CD14-positive monocyte (primary cell): ENCODE measurements at regions not wholly inside any gene's neighbourhood (a gene's known extent, or its start where the extent isn't known, plus 50 kb on each side); places are given as distances from the start of the nearest gene placed in this dataset.

Experiments
- DNase-seq, 3 donors: peaks; one replicate each; pipeline ENCODE4 v3.0.0-alpha.2; 2011 to 2022
- H2AFZ ChIP-seq: 2 replicates; pipeline ENCODE4 v1.6.0; 2012; ENCODE audit warnings: mild to moderate bottlenecking, low read depth, low read length, inconsistent platforms; ENCODE audit not compliant: insufficient read depth, poor library complexity, severe bottlenecking
- H3K27ac ChIP-seq, 2 donors: 1 replicate in 1 of 2; 2 replicates in 1 of 2; pipeline ENCODE4 v1.5.1; 2012 to 2013; ENCODE audit warnings: low read length in 2 of 2, control low read depth in 1 of 2, inconsistent platforms in 1 of 2, low read depth in 1 of 2, mild to moderate bottlenecking in 1 of 2
- H3K27me3 ChIP-seq, 2 donors: one replicate each; pipeline versions ENCODE4 v1.6.0 to v1.6.1; 2011 to 2013; ENCODE audit warnings: low read length in 2 of 2; ENCODE audit not compliant: control insufficient read depth in 2 of 2, insufficient read depth in 2 of 2
- H3K36me3 ChIP-seq, 2 donors: replicated peaks in 1 of 2; 1 replicate in 1 of 2; 2 replicates in 1 of 2; pipeline versions ENCODE4 v1.5.1 to v1.6.1; 2012 to 2013; ENCODE audit warnings: low read length in 2 of 2, control low read depth in 1 of 2, inconsistent platforms in 1 of 2, mild to moderate bottlenecking in 1 of 2; ENCODE audit not compliant: insufficient read depth in 2 of 2, control insufficient read depth in 1 of 2
- H3K4me1 ChIP-seq, 2 donors: 1 replicate in 1 of 2; 2 replicates in 1 of 2; pipeline versions ENCODE4 v1.5.1 to v1.6.1; 2012 to 2013; ENCODE audit warnings: low read length in 2 of 2, control low read depth in 1 of 2, inconsistent platforms in 1 of 2, mild to moderate bottlenecking in 1 of 2, moderate library complexity in 1 of 2; ENCODE audit not compliant: insufficient read depth in 2 of 2, control insufficient read depth in 1 of 2
- H3K4me2 ChIP-seq: replicated peaks from 2 replicates; pipeline ENCODE3; 2012; ENCODE audit warnings: low read length, moderate library complexity, mild to moderate bottlenecking; ENCODE audit not compliant: poor library complexity, severe bottlenecking; ENCODE audit errors: extremely low read depth
- H3K4me3 ChIP-seq, 3 experiments: fragments of 200-600 bp in 1 of 3; sonication (generic) in 1 of 3; replicated peaks in 1 of 3; 1 replicate in 2 of 3; 2 replicates in 1 of 3; pipeline ENCODE4 v1.5.1; 2011 to 2013; ENCODE audit warnings: low read length in 3 of 3, mild to moderate bottlenecking in 3 of 3, control low read depth in 2 of 3, low read depth in 2 of 3, inconsistent platforms in 1 of 3, moderate library complexity in 1 of 3
- H3K79me2 ChIP-seq: 2 replicates; pipeline ENCODE4 v1.6.0; 2012; ENCODE audit warnings: mild to moderate bottlenecking, control low read depth, inconsistent platforms, low read length, moderate library complexity; ENCODE audit not compliant: insufficient read depth
- H3K9ac ChIP-seq: 2 replicates; pipeline ENCODE4 v1.6.0; 2017; ENCODE audit warnings: low read length, mild to moderate bottlenecking; ENCODE audit not compliant: insufficient read depth, poor library complexity, severe bottlenecking
- H3K9me3 ChIP-seq, 2 donors: replicated peaks in 1 of 2; 1 replicate in 1 of 2; 2 replicates in 1 of 2; pipeline versions ENCODE4 v1.5.1 to v1.6.1; 2012 to 2013; ENCODE audit warnings: low read length in 2 of 2, control low read depth in 1 of 2; ENCODE audit not compliant: control insufficient read depth in 1 of 2, insufficient read depth in 1 of 2
- H4K20me1 ChIP-seq: 2 replicates; pipeline ENCODE4 v1.6.0; 2012; ENCODE audit warnings: mild to moderate bottlenecking, low read length, control low read depth, moderate library complexity; ENCODE audit not compliant: insufficient read depth
- H3K27ac Mint-ChIP-seq, 7 donors: one replicate each; pipeline ENCODE4 v1.8.0; 2020; ENCODE audit warnings: mild to moderate bottlenecking in 7 of 7, mixed read lengths in 7 of 7, moderate library complexity in 6 of 7, inconsistent platforms in 2 of 7
- H3K27me3 Mint-ChIP-seq, 3 donors: one replicate each; pipeline ENCODE4 v1.8.0; 2021 to 2022; ENCODE audit warnings: low read depth in 3 of 3, mild to moderate bottlenecking in 3 of 3, mixed read lengths in 3 of 3, moderate library complexity in 3 of 3, inconsistent platforms in 1 of 3
- H3K36me3 Mint-ChIP-seq, 2 donors: one replicate each; pipeline ENCODE4 v1.8.0; 2020; ENCODE audit warnings: mixed read lengths in 2 of 2, inconsistent platforms in 1 of 2, mild to moderate bottlenecking in 1 of 2
- H3K4me1 Mint-ChIP-seq: one replicate; pipeline ENCODE4 v1.8.0; 2020; ENCODE audit warnings: mild to moderate bottlenecking, mixed read lengths
- H3K4me3 Mint-ChIP-seq, 2 donors: one replicate each; pipeline ENCODE4 v1.8.0; 2020; ENCODE audit warnings: mild to moderate bottlenecking in 2 of 2, mixed read lengths in 2 of 2, moderate library complexity in 1 of 2
- H3K9me3 Mint-ChIP-seq, 7 donors: one replicate each; pipeline ENCODE4 v1.8.0; 2020 to 2022; ENCODE audit warnings: mixed read lengths in 7 of 7, mild to moderate bottlenecking in 6 of 7, moderate library complexity in 6 of 7, inconsistent platforms in 2 of 7
- CTCF ChIP-seq: fragments of 200-600 bp; IDR thresholded peaks from one replicate; pipeline ENCODE4 v1.8.0; 2022; ENCODE audit warnings: antibody characterized with exemption, mild to moderate bottlenecking
- WGBS: methylation state at CpG from one replicate; pipeline ENCODE4 v1.1.5; 2013; ENCODE audit warnings: missing lambda C conversion rate; ENCODE audit not compliant: insufficient coverage; 5-methylcytosine and 5-hydroxymethylcytosine counted together
- intact Hi-C, 2 donors: fragments of 100-400 bp; cut with micrococcal nuclease; formaldehyde crosslinking; loops; one replicate each; pipeline versions ENCODE4 v1.15.0 to v1.15.1; 2023

GRCh38 chr10:9157656-9158055 lies 1103.2 kb downstream of the GATA3 start:
- WGBS = 60% methylated on average over 1 of the region's 3 CpGs
- Histone ChIP-seq H2AFZ (no peak overlapping the region), H3K4me3 (no peak overlapping the region), H3K4me2 (no peak overlapping the region), H3K27ac (no peak overlapping the region), H4K20me1 (no peaks in the 10 kb centered on the region), H3K79me2 (no peaks in the 10 kb centered on the region), H3K9ac (no peak overlapping the region), H3K4me1 (no peaks in the 10 kb centered on the region), H3K27me3 (no peaks in the 10 kb centered on the region), H3K36me3 (no peaks in the 10 kb centered on the region), H3K9me3 (peaks cover 0 to 9% of the 10 kb centered on the region in 2 donors)
- Mint-ChIP-seq H3K27me3 (no peaks in the 10 kb centered on the region), H3K4me1 (no peaks in the 10 kb centered on the region), H3K36me3 (no peaks in the 10 kb centered on the region), H3K27ac (no peak overlapping the region), H3K9me3 (peaks cover 0 to 10% (median 5%) of the 10 kb centered on the region in 7 donors), H3K4me3 (no peak overlapping the region)
- no peak for DNase-seq
- intact Hi-C loops = no loop called here
- no peak for TF ChIP-seq CTCF

- TF ChIP-seq CTCF = no peak
- no peak overlapping the region for H3K4me3 Mint-ChIP-seq
- Histone ChIP-seq H3K9ac (no peak overlapping the region), H3K9me3 (peaks cover 0 to 9% of the 10 kb centered on the region in 2 donors), H3K4me3 (no peak overlapping the region), H3K4me1 (no peaks in the 10 kb centered on the region), H4K20me1 (no peaks in the 10 kb centered on the region), H3K79me2 (no peaks in the 10 kb centered on the region), H3K4me2 (no peak overlapping the region), H3K27ac (no peak overlapping the region), H3K27me3 (no peaks in the 10 kb centered on the region), H2AFZ (no peak overlapping the region), H3K36me3 (no peaks in the 10 kb centered on the region)
- WGBS = 80% methylated on average over 1 of the region's 3 CpGs
- no peak for DNase-seq
- intact Hi-C loops = no loop called here
- no peak overlapping the region for H3K27ac Mint-ChIP-seq
- H3K27me3 Mint-ChIP-seq = no peaks in the 10 kb centered on the region
- peaks cover under 1 to 10% (median 5%) of the 10 kb centered on the region in 7 donors for H3K9me3 Mint-ChIP-seq
- no peaks in the 10 kb centered on the region for H3K4me1 Mint-ChIP-seq
- H3K36me3 Mint-ChIP-seq = no peaks in the 10 kb centered on the region
Measured at GRCh38 chr10:9158675-9159074, 1104.2 kb downstream of the GATA3 start.
